ENCODE measurements at regions not wholly inside any gene's neighbourhood (a gene's known extent, or its start where the extent isn't known, plus 50 kb on each side); places are given as distances from the start of the nearest gene placed in this dataset.

- no peak for TF ChIP-seq POLR2A (IDR thresholded peaks at IDR 0.05; ENCODE audit: low read length)
- TF ChIP-seq FOSL2 (IDR thresholded peaks at IDR 0.05) = no peak
- no peak for TF ChIP-seq FOSL2 (CRISPR knock-in tag; IDR thresholded peaks at IDR 0.05)
- TF ChIP-seq, protein P1, sequence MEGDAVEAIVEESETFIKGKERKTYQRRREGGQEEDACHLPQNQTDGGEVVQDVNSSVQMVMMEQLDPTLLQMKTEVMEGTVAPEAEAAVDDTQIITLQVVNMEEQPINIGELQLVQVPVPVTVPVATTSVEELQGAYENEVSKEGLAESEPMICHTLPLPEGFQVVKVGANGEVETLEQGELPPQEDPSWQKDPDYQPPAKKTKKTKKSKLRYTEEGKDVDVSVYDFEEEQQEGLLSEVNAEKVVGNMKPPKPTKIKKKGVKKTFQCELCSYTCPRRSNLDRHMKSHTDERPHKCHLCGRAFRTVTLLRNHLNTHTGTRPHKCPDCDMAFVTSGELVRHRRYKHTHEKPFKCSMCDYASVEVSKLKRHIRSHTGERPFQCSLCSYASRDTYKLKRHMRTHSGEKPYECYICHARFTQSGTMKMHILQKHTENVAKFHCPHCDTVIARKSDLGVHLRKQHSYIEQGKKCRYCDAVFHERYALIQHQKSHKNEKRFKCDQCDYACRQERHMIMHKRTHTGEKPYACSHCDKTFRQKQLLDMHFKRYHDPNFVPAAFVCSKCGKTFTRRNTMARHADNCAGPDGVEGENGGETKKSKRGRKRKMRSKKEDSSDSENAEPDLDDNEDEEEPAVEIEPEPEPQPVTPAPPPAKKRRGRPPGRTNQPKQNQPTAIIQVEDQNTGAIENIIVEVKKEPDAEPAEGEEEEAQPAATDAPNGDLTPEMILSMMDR (IDR thresholded peaks at IDR 0.05) = no peak
- TF ChIP-seq, protein P2, sequence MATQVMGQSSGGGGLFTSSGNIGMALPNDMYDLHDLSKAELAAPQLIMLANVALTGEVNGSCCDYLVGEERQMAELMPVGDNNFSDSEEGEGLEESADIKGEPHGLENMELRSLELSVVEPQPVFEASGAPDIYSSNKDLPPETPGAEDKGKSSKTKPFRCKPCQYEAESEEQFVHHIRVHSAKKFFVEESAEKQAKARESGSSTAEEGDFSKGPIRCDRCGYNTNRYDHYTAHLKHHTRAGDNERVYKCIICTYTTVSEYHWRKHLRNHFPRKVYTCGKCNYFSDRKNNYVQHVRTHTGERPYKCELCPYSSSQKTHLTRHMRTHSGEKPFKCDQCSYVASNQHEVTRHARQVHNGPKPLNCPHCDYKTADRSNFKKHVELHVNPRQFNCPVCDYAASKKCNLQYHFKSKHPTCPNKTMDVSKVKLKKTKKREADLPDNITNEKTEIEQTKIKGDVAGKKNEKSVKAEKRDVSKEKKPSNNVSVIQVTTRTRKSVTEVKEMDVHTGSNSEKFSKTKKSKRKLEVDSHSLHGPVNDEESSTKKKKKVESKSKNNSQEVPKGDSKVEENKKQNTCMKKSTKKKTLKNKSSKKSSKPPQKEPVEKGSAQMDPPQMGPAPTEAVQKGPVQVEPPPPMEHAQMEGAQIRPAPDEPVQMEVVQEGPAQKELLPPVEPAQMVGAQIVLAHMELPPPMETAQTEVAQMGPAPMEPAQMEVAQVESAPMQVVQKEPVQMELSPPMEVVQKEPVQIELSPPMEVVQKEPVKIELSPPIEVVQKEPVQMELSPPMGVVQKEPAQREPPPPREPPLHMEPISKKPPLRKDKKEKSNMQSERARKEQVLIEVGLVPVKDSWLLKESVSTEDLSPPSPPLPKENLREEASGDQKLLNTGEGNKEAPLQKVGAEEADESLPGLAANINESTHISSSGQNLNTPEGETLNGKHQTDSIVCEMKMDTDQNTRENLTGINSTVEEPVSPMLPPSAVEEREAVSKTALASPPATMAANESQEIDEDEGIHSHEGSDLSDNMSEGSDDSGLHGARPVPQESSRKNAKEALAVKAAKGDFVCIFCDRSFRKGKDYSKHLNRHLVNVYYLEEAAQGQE (IDR thresholded peaks at IDR 0.05) = no peak
- TF ChIP-seq, protein P3, sequence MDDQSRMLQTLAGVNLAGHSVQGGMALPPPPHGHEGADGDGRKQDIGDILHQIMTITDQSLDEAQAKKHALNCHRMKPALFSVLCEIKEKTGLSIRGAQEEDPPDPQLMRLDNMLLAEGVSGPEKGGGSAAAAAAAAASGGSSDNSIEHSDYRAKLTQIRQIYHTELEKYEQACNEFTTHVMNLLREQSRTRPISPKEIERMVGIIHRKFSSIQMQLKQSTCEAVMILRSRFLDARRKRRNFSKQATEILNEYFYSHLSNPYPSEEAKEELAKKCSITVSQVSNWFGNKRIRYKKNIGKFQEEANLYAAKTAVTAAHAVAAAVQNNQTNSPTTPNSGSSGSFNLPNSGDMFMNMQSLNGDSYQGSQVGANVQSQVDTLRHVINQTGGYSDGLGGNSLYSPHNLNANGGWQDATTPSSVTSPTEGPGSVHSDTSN (IDR thresholded peaks at IDR 0.05) = no peak
- no peak for TF ChIP-seq RFX5 (IDR thresholded peaks at IDR 0.05)
- no peak for TF ChIP-seq ZFP36 (IDR thresholded peaks at IDR 0.05; ENCODE audit: borderline replicate concordance, partially characterized antibody)
- TF ChIP-seq EHMT2 (IDR thresholded peaks at IDR 0.05; ENCODE audit: low read depth) = no peak
- no peak for TF ChIP-seq BHLHE40 (IDR thresholded peaks at IDR 0.05; ENCODE audit: low read depth, low read length)
- no peak for TF ChIP-seq USF2 (IDR thresholded peaks at IDR 0.05)
- TF ChIP-seq HOXA7 (CRISPR knock-in tag; IDR thresholded peaks at IDR 0.05) = no peak
- TF ChIP-seq MAFK (IDR thresholded peaks at IDR 0.05; ENCODE audit: partially characterized antibody) = no peak
- TF ChIP-seq JUNB (IDR thresholded peaks at IDR 0.05) = no peak
- no peak for TF ChIP-seq RAD21 (conservative IDR thresholded peaks at IDR 0.05 in 1 of 2, IDR thresholded peaks at IDR 0.05 in 1 of 2)
Observed at GRCh38 chr7:125149151-125149550, 219.5 kb upstream of the POT1 start.
